ENCODE measurements at regions not wholly inside any gene's neighbourhood (a gene's known extent, or its start where the extent isn't known, plus 50 kb on each side); places are given as distances from the start of the nearest gene placed in this dataset.

DNA sequence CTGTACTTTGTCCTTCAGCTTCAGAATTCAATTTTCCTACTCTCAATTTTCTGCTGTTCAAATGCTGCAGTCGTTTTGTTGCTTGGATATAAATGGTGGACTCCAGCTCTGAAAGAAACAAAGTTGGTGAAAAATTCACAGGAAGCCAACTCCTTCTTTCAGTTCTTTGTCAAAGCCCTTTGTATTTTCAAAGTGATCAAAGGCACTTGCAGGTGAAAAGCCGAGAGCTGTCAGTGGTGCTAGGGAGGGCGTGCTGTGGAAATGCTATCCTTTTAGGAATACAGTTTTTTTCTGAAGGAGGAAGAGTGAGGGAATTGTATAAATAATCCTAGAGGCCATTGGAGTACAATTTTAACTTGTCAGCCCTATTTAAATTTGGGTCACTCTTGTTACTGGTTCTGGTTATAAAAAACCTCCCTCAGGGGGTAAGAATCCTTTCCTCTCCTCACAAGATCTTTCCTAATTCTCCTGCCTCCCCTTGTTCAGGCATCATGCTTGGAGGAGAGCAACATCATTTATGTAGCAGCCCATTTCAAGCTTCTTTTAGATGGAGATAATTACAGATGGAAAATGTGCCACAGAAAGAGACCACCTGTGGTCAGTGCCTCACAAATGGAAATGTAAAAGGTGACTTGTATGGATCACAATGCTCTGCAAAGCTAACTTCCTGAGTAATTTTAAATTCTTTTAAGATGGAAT lies 62.5 kb upstream of the GHR start:
- DNase-seq, result no peak

DNA sequence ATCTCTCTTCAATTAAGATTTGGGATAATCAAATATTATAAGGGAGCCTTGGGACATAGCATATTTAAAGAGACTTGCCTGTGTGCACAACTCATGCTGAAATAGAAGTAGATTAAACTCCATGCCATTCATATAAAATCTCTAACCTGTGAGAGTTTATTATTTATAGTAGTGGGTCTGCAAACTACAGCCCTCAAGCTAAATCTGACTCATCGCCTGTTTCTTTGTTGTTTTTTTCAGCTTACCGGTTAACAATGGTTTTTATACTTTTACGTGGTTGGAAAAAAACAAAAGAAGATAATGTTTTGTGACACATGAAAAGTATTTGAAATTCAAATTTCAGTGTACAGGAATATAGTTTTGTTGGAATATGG lies 61.9 kb upstream of the GHR start:
- no peak for DNase-seq

DNA sequence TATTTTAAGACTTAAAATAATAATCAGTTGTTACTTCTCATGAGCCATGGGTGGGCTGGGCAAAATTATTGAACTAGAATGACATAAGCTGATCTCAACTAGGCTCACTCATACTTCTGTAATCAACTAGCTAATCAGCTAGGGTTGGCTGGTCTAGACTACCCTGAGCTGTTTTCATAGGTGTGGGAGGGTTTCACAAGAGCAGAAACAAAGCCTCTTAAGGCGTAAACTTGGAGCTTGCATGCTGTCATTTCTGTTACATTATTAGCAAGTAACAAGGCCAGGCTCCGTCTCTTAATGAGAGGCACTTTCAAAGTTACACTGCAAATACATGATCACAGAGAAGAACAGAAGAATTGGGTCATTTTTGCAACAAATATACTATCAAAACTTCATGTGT lies 57.2 kb upstream of the GHR start:
- DNase-seq, result no peak

Data from CD4-positive, alpha-beta T cell treated with Interleukin-17A for 4 hours (primary cell).